PC-3 (cell line): ENCODE measurements at regions not wholly inside any gene's neighbourhood (a gene's known extent, or its start where the extent isn't known, plus 50 kb on each side); places are given as distances from the start of the nearest gene placed in this dataset.
A peak's percentile ranks its signal among the peaks of the same experiment; 100 is the strongest.

ENCODE experiments used
- ATAC-seq: fragments of 200-7000 bp; cut with Tn5 transposase; 2 replicates; pipeline ENCODE4 v1.9.1; 2020; ENCODE audit warnings: mild to moderate bottlenecking, moderate library complexity
- BruUV-seq: library from RNA; stranded (reverse); fragments of 400-500 nt; replicated peaks from 2 replicates; lab custom pipeline; 2021; lab: Mats Ljungman, UMichigan
- CTCF ChIA-PET: fragments of 300-600 bp; sonication (Branson Sonifier 250); formaldehyde crosslinking; loops from one replicate; lab custom pipeline; 2022; ENCODE audit warnings: antibody characterized with exemption; lab: Charles Lee
- POLR2A ChIA-PET: fragments of 300-600 bp; sonication (Branson Sonifier 250); formaldehyde crosslinking; loops from one replicate; lab custom pipeline; 2022; ENCODE audit warnings: antibody characterized with exemption; ENCODE audit not compliant: unreplicated experiment; lab: Charles Lee
- DNase-seq: peaks from one replicate; pipeline ENCODE4 v3.0.0-alpha.2; 2015
- H2AFZ ChIP-seq: fragments of 300-600 bp; sonication (generic); 2 replicates; pipeline ENCODE4 v1.6.0; 2016; ENCODE audit warnings: antibody characterized with exemption, low read length
- H3F3A ChIP-seq: fragments of 300-600 bp; sonication (generic); one replicate; pipeline ENCODE4 v1.6.0; 2017; ENCODE audit warnings: antibody characterized with exemption, low read length, control low read depth, mild to moderate bottlenecking; ENCODE audit not compliant: unreplicated experiment
- H3K27ac ChIP-seq: fragments of 300-600 bp; sonication (generic); 2 replicates; pipeline ENCODE4 v1.5.1; 2016; ENCODE audit warnings: mild to moderate bottlenecking, low read length
- H3K27me3 ChIP-seq: fragments of 300-600 bp; sonication (generic); 2 replicates; pipeline ENCODE4 v1.6.1; 2016; ENCODE audit warnings: low read length, mixed read lengths
- H3K36me3 ChIP-seq: fragments of 300-600 bp; sonication (generic); 2 replicates; pipeline ENCODE4 v1.6.1; 2016; ENCODE audit warnings: low read depth, mixed run types, low read length, mixed read lengths
- H3K4me1 ChIP-seq: fragments of 300-600 bp; sonication (generic); 2 replicates; pipeline ENCODE4 v1.5.1; 2016; ENCODE audit warnings: low read length; ENCODE audit not compliant: insufficient read depth
- H3K4me2 ChIP-seq: fragments of 300-600 bp; sonication (generic); 2 replicates; pipeline ENCODE4 v1.6.0; 2016; ENCODE audit warnings: low read length
- H3K4me3 ChIP-seq: fragments of 300-600 bp; sonication (generic); 2 replicates; pipeline ENCODE4 v1.5.1; 2016; ENCODE audit warnings: mild to moderate bottlenecking, low read length, mixed read lengths
- H3K79me2 ChIP-seq: fragments of 300-600 bp; sonication (generic); 2 replicates; pipeline ENCODE4 v1.6.1; 2017; ENCODE audit warnings: low read length, mixed read lengths
- H3K9ac ChIP-seq: fragments of 300-600 bp; sonication (generic); 2 replicates; pipeline ENCODE4 v1.6.0; 2016; ENCODE audit warnings: mild to moderate bottlenecking, low read length
- H3K9me2 ChIP-seq: fragments of 300-600 bp; sonication (generic); replicated peaks from 2 replicates; pipeline ENCODE4 v1.6.1; 2016; ENCODE audit warnings: mixed run types, low read length, mixed read lengths
- H3K9me3 ChIP-seq: fragments of 300-600 bp; sonication (generic); 2 replicates; pipeline ENCODE4 v1.6.1; 2016; ENCODE audit warnings: low read length, mixed read lengths
- H4K20me1 ChIP-seq: fragments of 300-600 bp; sonication (generic); 2 replicates; pipeline ENCODE4 v1.6.1; 2016; ENCODE audit warnings: low read length, mixed read lengths
- EZH2 ChIP-seq: fragments of 300-600 bp; sonication (generic); IDR thresholded peaks from one replicate; pipeline ENCODE4 v1.6.1; 2017; ENCODE audit warnings: antibody characterized with exemption, mild to moderate bottlenecking, low read length; ENCODE audit not compliant: unreplicated experiment
- EZH2phosphoT487 ChIP-seq: fragments of 300-600 bp; sonication (generic); IDR thresholded peaks from 2 replicates; pipeline ENCODE4 v1.6.1; 2018; ENCODE audit warnings: mild to moderate bottlenecking, antibody characterized with exemption, low read length, borderline replicate concordance
- intact Hi-C: fragments of 100-400 bp; cut with micrococcal nuclease; formaldehyde crosslinking; loops from 2 replicates; pipeline ENCODE4 v1.9.0; 2023
- TF ChIP-seq, protein P1 (sequence below): fragments of 300-600 bp; sonication (generic); conservative IDR thresholded peaks from 2 replicates; pipeline ENCODE4 v1.5.1; 2017; ENCODE audit warnings: antibody characterized with exemption, low read depth, mild to moderate bottlenecking, low read length

DNA sequence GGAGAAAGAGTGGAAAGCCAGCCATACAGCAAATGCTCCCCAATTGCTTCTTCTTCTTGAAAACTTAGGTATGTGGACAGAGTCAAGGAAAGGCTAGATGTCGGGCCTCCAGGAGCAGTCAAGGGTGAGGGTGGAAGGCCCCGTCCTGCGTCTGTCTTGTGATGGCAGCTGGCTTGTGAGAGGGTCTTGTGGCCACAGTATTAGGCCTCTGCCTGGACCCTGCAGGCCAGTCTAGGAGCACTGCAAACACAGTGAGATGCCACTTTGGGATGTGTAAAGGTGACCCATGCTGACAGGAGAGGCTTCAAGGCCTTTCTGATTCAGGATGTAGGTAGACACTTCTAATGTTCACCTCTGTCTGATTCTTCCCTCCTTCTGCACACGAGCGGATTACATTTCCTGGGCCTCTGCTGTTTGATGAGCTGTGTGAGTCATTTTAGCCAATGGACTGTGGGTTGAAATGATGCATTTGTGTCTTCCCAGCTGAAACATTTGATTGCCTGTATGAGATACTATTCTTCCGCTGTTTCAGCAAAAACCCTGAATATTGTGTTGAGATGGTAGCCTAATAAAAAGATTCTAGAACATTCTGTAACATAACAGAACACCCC is 135.4 kb downstream of the EMX2 start:
- Histone ChIP-seq H3K79me2 (no peaks in the 10 kb centered on the region), H3K4me1 (peaks cover 8% of the 10 kb centered on the region), H3K27ac (no peak overlapping the region), H3K9me3 (no peaks in the 10 kb centered on the region), H3K4me2 (no peak overlapping the region), H4K20me1 (no peaks in the 10 kb centered on the region), H3K9me2 (no peaks in the 10 kb centered on the region), H3K36me3 (no peaks in the 10 kb centered on the region), H3K9ac (no peak overlapping the region), H3F3A (no peaks in the 10 kb centered on the region), H2AFZ (no peak overlapping the region), H3K27me3 (no peaks in the 10 kb centered on the region), H3K4me3 (no peak overlapping the region)
- no TSS peak for BruUV-seq
- TF ChIP-seq EZH2 (no peak), EZH2phosphoT487 (no peak)
- TF ChIP-seq, protein P1, sequence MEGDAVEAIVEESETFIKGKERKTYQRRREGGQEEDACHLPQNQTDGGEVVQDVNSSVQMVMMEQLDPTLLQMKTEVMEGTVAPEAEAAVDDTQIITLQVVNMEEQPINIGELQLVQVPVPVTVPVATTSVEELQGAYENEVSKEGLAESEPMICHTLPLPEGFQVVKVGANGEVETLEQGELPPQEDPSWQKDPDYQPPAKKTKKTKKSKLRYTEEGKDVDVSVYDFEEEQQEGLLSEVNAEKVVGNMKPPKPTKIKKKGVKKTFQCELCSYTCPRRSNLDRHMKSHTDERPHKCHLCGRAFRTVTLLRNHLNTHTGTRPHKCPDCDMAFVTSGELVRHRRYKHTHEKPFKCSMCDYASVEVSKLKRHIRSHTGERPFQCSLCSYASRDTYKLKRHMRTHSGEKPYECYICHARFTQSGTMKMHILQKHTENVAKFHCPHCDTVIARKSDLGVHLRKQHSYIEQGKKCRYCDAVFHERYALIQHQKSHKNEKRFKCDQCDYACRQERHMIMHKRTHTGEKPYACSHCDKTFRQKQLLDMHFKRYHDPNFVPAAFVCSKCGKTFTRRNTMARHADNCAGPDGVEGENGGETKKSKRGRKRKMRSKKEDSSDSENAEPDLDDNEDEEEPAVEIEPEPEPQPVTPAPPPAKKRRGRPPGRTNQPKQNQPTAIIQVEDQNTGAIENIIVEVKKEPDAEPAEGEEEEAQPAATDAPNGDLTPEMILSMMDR: no peak
- CTCF ChIA-PET: no interaction called here
- ATAC-seq (no peak), DNase-seq (peak; percentile 54)
- POLR2A ChIA-PET: no interaction called here
- intact Hi-C loops: no loop called here

DNA sequence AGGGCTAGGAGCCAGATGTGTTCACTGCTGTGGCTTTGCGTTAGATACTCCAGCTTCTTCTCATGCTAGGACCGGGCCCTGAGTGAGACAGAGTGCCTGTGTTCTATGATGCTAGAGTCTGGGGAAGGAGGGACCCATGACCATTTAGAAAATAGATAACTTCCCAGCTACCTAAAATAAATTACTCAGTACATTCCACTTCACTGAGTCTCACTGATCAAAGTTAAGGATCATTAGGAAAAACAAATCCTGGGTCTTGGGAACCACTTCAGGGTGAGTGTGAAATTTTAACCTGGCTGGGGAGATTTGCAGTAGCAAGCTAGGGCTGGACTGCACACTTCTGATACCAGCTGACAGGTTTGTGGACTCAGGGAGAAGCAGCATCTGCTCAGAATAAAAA is 138.1 kb downstream of the EMX2 start:
- no peaks in the 10 kb centered on the region for H3K27me3 ChIP-seq
- H3F3A ChIP-seq: no peaks in the 10 kb centered on the region
- no peak for DNase-seq
- no peak overlapping the region for H3K4me2 ChIP-seq
- CTCF ChIA-PET: no interaction called here
- H3K9me2 ChIP-seq: no peaks in the 10 kb centered on the region
- H3K9ac ChIP-seq: no peak overlapping the region
- POLR2A ChIA-PET: no interaction called here
- no TSS peak for BruUV-seq
- H3K4me1 ChIP-seq: peaks cover 20% of the 10 kb centered on the region
- H2AFZ ChIP-seq: no peak overlapping the region
- H3K36me3 ChIP-seq: no peaks in the 10 kb centered on the region
- H3K27ac ChIP-seq: no peak overlapping the region
- ATAC-seq: no peak
- TF ChIP-seq EZH2 (no peak), EZH2phosphoT487 (no peak)
- TF ChIP-seq, protein P1: no peak
- no peaks in the 10 kb centered on the region for H3K79me2 ChIP-seq
- no peak overlapping the region for H3K4me3 ChIP-seq
- intact Hi-C loops: no loop called here
- H4K20me1 ChIP-seq: no peaks in the 10 kb centered on the region
- no peaks in the 10 kb centered on the region for H3K9me3 ChIP-seq

DNA sequence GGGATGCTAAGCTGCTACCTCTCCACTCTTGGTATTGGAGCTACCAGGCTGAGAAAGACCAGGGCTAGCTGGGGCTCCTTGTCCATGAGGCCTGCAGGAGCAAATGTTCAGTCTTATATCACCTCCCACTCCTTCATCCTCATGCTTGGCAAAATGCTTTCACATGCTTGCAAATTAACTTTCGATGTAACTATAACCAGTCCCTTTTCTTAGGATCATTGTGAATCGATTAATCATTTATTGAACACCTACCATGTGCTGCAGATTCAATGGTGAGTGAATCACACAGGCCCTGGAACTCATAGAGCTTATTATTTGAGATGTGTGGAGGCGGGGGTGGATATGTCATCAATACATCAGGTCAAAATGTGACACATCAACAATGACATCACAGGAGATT is 138.6 kb downstream of the EMX2 start:
- H3K27me3 ChIP-seq: no peaks in the 10 kb centered on the region
- ChIA-PET CTCF (no interaction called here), POLR2A (no interaction called here)
- no peaks in the 10 kb centered on the region for H3K79me2 ChIP-seq
- no peak overlapping the region for H3K4me3 ChIP-seq
- DNase-seq (no peak), ATAC-seq (no peak)
- BruUV-seq: no TSS peak
- no peaks in the 10 kb centered on the region for H3K9me2 ChIP-seq
- H3K9ac ChIP-seq: no peak overlapping the region
- H3K4me1 ChIP-seq: peaks cover 25% of the 10 kb centered on the region
- no peaks in the 10 kb centered on the region for H3K9me3 ChIP-seq
- TF ChIP-seq EZH2phosphoT487 (no peak), EZH2 (no peak)
- TF ChIP-seq, protein P1: no peak
- H3K36me3 ChIP-seq: no peaks in the 10 kb centered on the region
- no peak overlapping the region for H2AFZ ChIP-seq
- H3K27ac ChIP-seq: no peak overlapping the region
- H3K4me2 ChIP-seq: no peak overlapping the region
- H3F3A ChIP-seq: no peaks in the 10 kb centered on the region
- H4K20me1 ChIP-seq: no peaks in the 10 kb centered on the region
- intact Hi-C loops: no loop called here
